NB4 (cell line): ENCODE measurements at regions not wholly inside any gene's neighbourhood (a gene's known extent, or its start where the extent isn't known, plus 50 kb on each side); places are given as distances from the start of the nearest gene placed in this dataset.

ENCODE experiments used
- MYC ChIP-seq: IDR thresholded peaks from 2 replicates; pipeline ENCODE4 v1.6.1; 2011; ENCODE audit warnings: low read depth, low read length
- POLR2A ChIP-seq: IDR thresholded peaks from 2 replicates; pipeline ENCODE4 v1.6.1; 2011; ENCODE audit warnings: mild to moderate bottlenecking; ENCODE audit not compliant: insufficient read length; ENCODE audit errors: extremely low read depth
- TF ChIP-seq, protein P1 (sequence below): IDR thresholded peaks from one replicate; pipeline ENCODE4 v1.5.1; 2012; ENCODE audit warnings: low read depth, low read length

DNA sequence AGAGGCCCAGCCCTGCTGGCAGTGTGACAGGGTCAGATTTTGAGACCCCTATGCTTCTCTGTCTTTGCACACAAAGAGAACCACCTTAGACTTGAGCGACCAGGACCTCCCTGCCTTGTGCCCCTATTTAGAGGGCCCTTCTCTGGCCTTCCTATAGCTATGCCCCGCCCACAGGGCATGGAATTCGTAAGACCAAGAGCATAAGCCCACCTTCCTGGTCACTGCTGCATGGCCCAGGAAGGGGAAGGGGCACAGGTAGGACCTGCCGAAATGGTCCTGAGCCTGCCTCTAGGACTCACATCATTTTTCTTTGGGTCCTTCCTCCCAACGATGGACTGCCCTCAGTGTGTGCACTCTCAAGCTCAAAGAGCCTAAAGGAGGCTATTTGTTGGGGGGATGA is 65.1 kb upstream of the SRSF6 start:
- no peak for TF ChIP-seq POLR2A
- TF ChIP-seq, protein P1, sequence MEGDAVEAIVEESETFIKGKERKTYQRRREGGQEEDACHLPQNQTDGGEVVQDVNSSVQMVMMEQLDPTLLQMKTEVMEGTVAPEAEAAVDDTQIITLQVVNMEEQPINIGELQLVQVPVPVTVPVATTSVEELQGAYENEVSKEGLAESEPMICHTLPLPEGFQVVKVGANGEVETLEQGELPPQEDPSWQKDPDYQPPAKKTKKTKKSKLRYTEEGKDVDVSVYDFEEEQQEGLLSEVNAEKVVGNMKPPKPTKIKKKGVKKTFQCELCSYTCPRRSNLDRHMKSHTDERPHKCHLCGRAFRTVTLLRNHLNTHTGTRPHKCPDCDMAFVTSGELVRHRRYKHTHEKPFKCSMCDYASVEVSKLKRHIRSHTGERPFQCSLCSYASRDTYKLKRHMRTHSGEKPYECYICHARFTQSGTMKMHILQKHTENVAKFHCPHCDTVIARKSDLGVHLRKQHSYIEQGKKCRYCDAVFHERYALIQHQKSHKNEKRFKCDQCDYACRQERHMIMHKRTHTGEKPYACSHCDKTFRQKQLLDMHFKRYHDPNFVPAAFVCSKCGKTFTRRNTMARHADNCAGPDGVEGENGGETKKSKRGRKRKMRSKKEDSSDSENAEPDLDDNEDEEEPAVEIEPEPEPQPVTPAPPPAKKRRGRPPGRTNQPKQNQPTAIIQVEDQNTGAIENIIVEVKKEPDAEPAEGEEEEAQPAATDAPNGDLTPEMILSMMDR, result no peak
- no peak for TF ChIP-seq MYC
